ENCODE measurements at regions not wholly inside any gene's neighbourhood (a gene's known extent, or its start where the extent isn't known, plus 50 kb on each side); places are given as distances from the start of the nearest gene placed in this dataset.

DNA sequence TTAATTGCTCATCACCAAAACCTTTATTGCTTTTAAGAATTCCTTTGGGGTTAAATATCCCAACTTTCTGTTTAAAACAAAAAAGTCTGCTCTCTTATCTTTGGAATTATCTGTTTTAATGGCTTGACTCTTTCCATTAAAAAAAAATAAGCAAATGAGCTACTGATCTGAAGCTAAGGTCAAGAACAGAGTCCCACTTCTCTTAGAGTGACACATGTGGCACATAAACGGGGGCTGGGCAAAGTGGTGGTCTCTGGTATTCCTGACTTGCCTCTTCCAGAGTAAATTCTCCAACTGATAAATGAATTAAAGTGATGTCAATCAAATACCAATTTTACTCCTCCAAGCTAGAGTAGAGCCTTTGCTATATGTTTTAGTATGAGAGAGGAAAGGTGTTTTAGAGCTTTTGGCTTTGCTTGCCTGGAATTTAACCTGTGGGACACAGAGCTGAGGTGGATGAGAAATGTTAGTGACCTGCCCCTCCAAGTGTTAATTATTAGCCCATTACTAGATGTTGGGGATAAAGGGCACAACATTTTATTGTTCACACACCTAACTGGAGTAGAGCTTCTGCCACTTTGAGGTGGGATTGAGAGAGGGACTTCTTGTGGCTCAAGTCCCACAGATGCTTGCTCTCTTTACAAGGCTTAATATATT lies 864.0 kb downstream of the LRRIQ3 start:
- H3K27ac ChIP-seq, result no peak overlapping the region
- no peak overlapping the region for H3K4me3 ChIP-seq
- H3K36me3 ChIP-seq, result no peaks in the 10 kb centered on the region
- no peak for TF ChIP-seq POLR2A (IDR thresholded peaks at IDR 0.05)
- intact Hi-C loops (cut with DNase I; ENCODE audit: low total_unique reads), result no loop called here
- no peaks in the 10 kb centered on the region for H3K4me1 ChIP-seq
- H3K27me3 ChIP-seq, result no peaks in the 10 kb centered on the region
- H3K9me3 ChIP-seq, result peaks cover 0 to 3% of the 10 kb centered on the region in 2 donors
- no peak for DNase-seq

DNA sequence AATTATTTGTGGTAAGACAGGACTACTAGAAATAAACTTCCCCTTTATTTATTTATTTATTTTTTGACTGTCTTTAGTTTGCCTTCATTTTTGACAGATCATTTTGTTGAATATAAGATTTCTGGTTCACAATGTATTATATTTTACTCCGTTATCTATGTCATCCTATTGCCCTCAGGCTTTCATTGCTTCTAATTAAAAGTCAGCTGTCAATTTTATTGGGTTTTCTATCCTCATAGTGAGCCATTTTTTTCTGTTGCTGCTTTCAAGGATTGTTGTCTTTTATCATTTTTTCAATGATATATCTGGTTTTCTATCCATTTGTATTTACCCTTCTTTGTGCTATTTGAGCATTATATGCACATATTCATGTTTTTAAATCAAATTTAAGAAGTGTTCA lies 866.2 kb downstream of the LRRIQ3 start:
- Histone ChIP-seq H3K9me3 (peaks cover 0 to 3% of the 10 kb centered on the region in 2 donors), H3K27ac (no peak overlapping the region), H3K4me1 (no peaks in the 10 kb centered on the region), H3K36me3 (no peaks in the 10 kb centered on the region), H3K27me3 (no peaks in the 10 kb centered on the region), H3K4me3 (no peak overlapping the region)
- DNase-seq, result no peak
- intact Hi-C loops (cut with DNase I; ENCODE audit: low total_unique reads), result no loop called here
- TF ChIP-seq, protein P1, sequence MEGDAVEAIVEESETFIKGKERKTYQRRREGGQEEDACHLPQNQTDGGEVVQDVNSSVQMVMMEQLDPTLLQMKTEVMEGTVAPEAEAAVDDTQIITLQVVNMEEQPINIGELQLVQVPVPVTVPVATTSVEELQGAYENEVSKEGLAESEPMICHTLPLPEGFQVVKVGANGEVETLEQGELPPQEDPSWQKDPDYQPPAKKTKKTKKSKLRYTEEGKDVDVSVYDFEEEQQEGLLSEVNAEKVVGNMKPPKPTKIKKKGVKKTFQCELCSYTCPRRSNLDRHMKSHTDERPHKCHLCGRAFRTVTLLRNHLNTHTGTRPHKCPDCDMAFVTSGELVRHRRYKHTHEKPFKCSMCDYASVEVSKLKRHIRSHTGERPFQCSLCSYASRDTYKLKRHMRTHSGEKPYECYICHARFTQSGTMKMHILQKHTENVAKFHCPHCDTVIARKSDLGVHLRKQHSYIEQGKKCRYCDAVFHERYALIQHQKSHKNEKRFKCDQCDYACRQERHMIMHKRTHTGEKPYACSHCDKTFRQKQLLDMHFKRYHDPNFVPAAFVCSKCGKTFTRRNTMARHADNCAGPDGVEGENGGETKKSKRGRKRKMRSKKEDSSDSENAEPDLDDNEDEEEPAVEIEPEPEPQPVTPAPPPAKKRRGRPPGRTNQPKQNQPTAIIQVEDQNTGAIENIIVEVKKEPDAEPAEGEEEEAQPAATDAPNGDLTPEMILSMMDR (IDR thresholded peaks at IDR 0.05), result no peak
- no peak for TF ChIP-seq POLR2A (IDR thresholded peaks at IDR 0.05)

DNA sequence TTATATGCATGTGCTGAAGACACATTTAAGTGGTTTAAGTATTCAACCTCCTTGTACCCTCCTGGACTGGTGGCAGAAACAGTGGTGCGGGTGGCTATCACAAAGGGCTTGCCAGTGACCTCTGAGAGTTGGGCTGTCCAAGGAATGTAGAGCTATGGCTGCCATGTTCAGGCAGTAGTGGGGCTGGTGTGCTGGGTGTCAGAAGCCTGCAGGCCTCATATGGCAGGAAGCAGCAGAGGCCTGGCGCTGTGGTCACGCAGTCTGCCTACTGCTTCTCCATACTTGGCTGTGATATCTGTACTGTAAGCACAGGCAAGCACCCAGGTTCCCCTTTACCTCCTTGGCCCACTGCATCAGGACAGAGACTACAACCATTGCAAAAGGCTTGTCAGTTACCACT lies 870.0 kb downstream of the LRRIQ3 start:
- H3K4me1 ChIP-seq, result no peaks in the 10 kb centered on the region
- no peaks in the 10 kb centered on the region for H3K27me3 ChIP-seq
- no peak for DNase-seq
- H3K9me3 ChIP-seq, result peaks cover 0 to 3% of the 10 kb centered on the region in 2 donors
- no peak overlapping the region for H3K4me3 ChIP-seq
- intact Hi-C loops (cut with DNase I; ENCODE audit: low total_unique reads), result no loop called here
- H3K36me3 ChIP-seq, result no peaks in the 10 kb centered on the region
- no peak overlapping the region for H3K27ac ChIP-seq
- TF ChIP-seq, protein P1 (IDR thresholded peaks at IDR 0.05), result no peak
- no peak for TF ChIP-seq POLR2A (IDR thresholded peaks at IDR 0.05)

DNA sequence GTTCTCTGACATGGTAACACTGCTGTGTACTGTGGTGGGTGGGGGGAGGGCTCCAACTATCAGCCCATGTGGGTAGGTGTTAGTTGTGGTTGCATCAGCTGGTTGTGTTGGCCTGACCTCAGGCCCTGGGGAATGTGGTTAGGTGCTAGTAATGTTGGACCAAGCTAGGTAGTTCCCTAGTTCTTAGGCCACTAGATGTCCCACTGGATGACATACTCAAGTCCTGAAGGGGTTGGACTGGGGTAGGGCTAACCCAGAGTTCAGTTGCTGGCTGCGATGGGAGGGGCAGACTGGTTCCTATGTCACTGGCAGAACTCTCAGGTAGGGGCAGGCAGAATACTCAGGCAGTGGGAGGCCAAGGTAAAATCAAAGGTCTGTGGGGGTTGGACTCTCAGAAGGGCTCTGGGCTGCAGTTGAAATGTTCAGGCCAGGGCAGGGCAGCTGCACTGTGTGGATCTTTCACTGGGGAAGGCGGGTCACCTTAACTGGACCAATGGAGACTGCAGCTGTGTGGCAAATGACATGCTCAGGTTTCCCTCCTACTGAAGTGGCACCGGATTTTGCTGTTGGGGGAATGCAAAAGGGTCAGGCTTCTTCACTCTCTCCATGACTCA lies 870.7 kb downstream of the LRRIQ3 start:
- no peak overlapping the region for H3K27ac ChIP-seq
- TF ChIP-seq, protein P1 (IDR thresholded peaks at IDR 0.05), result no peak
- no peak for TF ChIP-seq POLR2A (IDR thresholded peaks at IDR 0.05)
- no peak overlapping the region for H3K4me3 ChIP-seq
- H3K4me1 ChIP-seq, result no peaks in the 10 kb centered on the region
- H3K9me3 ChIP-seq, result no peaks in the 10 kb centered on the region
- DNase-seq, result no peak
- H3K36me3 ChIP-seq, result no peaks in the 10 kb centered on the region
- intact Hi-C loops (cut with DNase I; ENCODE audit: low total_unique reads), result no loop called here
- H3K27me3 ChIP-seq, result no peaks in the 10 kb centered on the region

DNA sequence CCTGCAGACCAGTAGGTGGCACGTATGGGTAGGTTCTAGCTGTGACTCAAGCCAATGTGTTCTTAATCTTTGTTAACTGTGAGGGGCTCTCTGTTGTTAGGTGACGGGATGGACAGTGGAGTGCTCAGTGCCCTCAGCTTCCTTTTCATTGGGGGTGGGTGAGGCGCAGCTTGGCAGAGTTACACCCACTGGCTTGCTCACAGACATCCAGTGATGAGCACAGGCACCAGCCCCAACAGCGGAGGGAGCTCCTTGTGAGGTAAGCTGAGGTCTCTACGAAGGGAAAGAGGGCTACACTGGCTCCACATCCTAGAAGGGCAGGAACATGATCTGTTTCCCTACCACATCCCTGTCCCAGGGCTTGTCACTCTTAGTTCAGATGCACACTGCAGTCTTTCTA lies 871.3 kb downstream of the LRRIQ3 start:
- DNase-seq, result no peak
- Histone ChIP-seq H3K4me1 (no peaks in the 10 kb centered on the region), H3K36me3 (no peaks in the 10 kb centered on the region), H3K27ac (no peak overlapping the region), H3K9me3 (no peaks in the 10 kb centered on the region), H3K4me3 (no peak overlapping the region), H3K27me3 (no peaks in the 10 kb centered on the region)
- intact Hi-C loops (cut with DNase I; ENCODE audit: low total_unique reads), result no loop called here
- TF ChIP-seq, protein P1 (IDR thresholded peaks at IDR 0.05), result no peak
- TF ChIP-seq POLR2A (IDR thresholded peaks at IDR 0.05), result no peak

All from uterus (tissue), 3 donors.